Adrenal gland (tissue), 9 donors: ENCODE measurements at regions not wholly inside any gene's neighbourhood (a gene's known extent, or its start where the extent isn't known, plus 50 kb on each side); places are given as distances from the start of the nearest gene placed in this dataset.

Experiments
- DNase-seq, 7 donors: peaks; one replicate each; pipeline ENCODE4 v3.0.0-alpha.2; 2019 to 2020
- H3K27ac ChIP-seq, 5 donors: fragments of 200-600 bp; sonication (generic) in 4 of 5; 1 replicate in 3 of 5; 2 replicates in 2 of 5; pipeline versions ENCODE4 v1.5.1 to v1.8.0; 2016 to 2020; ENCODE audit warnings: mild to moderate bottlenecking in 1 of 5
- H3K27me3 ChIP-seq: fragments of 200-600 bp; 2 replicates; pipeline ENCODE4 v1.8.0; 2021
- H3K36me3 ChIP-seq, 2 donors: fragments of 200-600 bp; replicated peaks in 1 of 2; 1 replicate in 1 of 2; 2 replicates in 1 of 2; pipeline versions ENCODE4 v1.5.1 to v1.8.0; 2018 to 2022
- H3K4me1 ChIP-seq, 2 donors: fragments of 200-600 bp; replicated peaks in 1 of 2; 1 replicate in 1 of 2; 2 replicates in 1 of 2; pipeline versions ENCODE4 v1.5.1 to v1.8.0; 2018 to 2021
- H3K4me3 ChIP-seq, 4 donors: fragments of 200-600 bp; sonication (generic) in 3 of 4; one replicate each; pipeline ENCODE4 v1.5.1; 2016 to 2018
- H3K9me3 ChIP-seq, 3 donors: fragments of 200-600 bp; sonication (generic) in 1 of 3; replicated peaks in 1 of 3; 1 replicate in 2 of 3; 2 replicates in 1 of 3; pipeline versions ENCODE4 v1.5.1 to v1.8.0; 2016 to 2021
- POLR2A ChIP-seq, 2 donors: fragments of 450-650 bp; IDR thresholded peaks; one replicate each; pipeline ENCODE4 v1.6.1; 2017; ENCODE audit warnings: antibody characterized with exemption in 2 of 2, mild to moderate bottlenecking in 2 of 2, moderate library complexity in 1 of 2
- WGBS, 4 donors: extraction: QIAGEN DNeasy Blood & Tissue Kit in 2 of 4; methylation state at CpG; one replicate each; pipeline versions ENCODE4 v1.1.5 to v1.1.7; 2013 to 2017; 5-methylcytosine and 5-hydroxymethylcytosine counted together
- intact Hi-C, 2 donors: fragments of 100-400 bp; cut with DNase I; formaldehyde crosslinking; loops; one replicate each; pipeline versions ENCODE4 v1.14.1 to v1.15.0; 2022 to 2023
- TF ChIP-seq, protein P1 (sequence below), 6 experiments: fragments of 450-650 bp in 4 of 6; fragments of 200-600 bp in 2 of 6; sonication (generic) in 1 of 6; IDR thresholded peaks; 1 replicate in 5 of 6; 2 replicates in 1 of 6; pipeline versions ENCODE4 v1.5.1 to v1.8.0; 2016 to 2021; ENCODE audit warnings: antibody characterized with exemption in 6 of 6, mild to moderate bottlenecking in 2 of 6, moderate library complexity in 1 of 6
- donor health status: healthy with polysubstance abuse.
- donor health status: Bipolar disorder and iron deficiency.
- donor health status: DM: yes; HTN: yes; CAD: no.
- donor health status: DM: no; HTN: no; CAD: no.
- donor health status: DM: no; HTN: no; CAD: no.

DNA sequence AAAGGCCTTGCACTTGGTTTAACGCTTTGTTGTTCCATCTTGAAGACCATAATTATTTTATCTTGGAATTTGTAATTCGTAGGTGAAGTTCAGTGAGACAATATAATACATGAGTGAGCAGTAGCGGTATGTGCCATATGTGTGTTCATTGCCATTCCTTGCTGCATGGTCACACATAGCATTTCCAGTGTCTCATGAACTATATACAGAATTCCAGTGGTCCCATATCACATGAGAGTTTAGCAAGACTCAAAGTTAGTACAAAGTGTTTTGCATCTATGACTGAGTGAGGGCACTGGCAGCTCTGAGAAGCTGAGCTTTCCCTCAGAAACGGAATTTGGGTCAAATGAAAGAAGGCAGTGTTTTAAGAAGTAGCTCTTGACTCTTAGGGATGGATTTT is 359.8 kb downstream of the FOXG1 start:
- 66 to 76% (median 70%) methylated on average over 4 of the region's 4 CpGs for WGBS, 4 donors
- Histone ChIP-seq H3K4me1 (no peaks in the 10 kb centered on the region), H3K36me3 (no peaks in the 10 kb centered on the region), H3K4me3 (no peak overlapping the region), H3K27ac (no peak overlapping the region), H3K27me3 (no peaks in the 10 kb centered on the region), H3K9me3 (no peaks in the 10 kb centered on the region)
- intact Hi-C loops: no loop called here
- DNase-seq: no peak
- TF ChIP-seq POLR2A (IDR thresholded peaks at IDR 0.05): no peak
- TF ChIP-seq, protein P1, sequence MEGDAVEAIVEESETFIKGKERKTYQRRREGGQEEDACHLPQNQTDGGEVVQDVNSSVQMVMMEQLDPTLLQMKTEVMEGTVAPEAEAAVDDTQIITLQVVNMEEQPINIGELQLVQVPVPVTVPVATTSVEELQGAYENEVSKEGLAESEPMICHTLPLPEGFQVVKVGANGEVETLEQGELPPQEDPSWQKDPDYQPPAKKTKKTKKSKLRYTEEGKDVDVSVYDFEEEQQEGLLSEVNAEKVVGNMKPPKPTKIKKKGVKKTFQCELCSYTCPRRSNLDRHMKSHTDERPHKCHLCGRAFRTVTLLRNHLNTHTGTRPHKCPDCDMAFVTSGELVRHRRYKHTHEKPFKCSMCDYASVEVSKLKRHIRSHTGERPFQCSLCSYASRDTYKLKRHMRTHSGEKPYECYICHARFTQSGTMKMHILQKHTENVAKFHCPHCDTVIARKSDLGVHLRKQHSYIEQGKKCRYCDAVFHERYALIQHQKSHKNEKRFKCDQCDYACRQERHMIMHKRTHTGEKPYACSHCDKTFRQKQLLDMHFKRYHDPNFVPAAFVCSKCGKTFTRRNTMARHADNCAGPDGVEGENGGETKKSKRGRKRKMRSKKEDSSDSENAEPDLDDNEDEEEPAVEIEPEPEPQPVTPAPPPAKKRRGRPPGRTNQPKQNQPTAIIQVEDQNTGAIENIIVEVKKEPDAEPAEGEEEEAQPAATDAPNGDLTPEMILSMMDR (IDR thresholded peaks at IDR 0.05): no peak

DNA sequence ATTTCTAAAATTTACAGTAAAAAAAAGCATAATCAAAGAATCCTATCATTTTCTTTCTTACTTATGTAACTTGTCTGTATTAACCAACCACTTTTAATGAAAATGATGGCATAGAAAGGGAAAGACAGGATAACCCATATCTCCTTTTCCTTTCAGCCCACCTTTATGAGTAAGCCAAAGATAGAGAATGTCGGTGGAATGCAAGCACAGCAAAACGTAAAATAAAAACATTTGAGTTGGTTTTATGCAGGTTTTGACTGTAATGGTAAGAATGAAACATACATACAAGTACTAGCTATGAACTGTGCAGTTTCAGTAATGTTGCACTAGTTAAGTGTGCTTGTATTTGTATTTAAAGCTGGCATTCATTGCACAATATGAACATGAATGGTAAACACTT is 360.3 kb downstream of the FOXG1 start:
- DNase-seq: no peak
- no peak overlapping the region for H3K4me3 ChIP-seq
- intact Hi-C loops: no loop called here
- no peaks in the 10 kb centered on the region for H3K9me3 ChIP-seq
- 76 to 84% (median 78%) methylated on average over 2 of the region's 2 CpGs for WGBS, 4 donors
- H3K36me3 ChIP-seq: no peaks in the 10 kb centered on the region
- H3K27me3 ChIP-seq: no peaks in the 10 kb centered on the region
- TF ChIP-seq, protein P1 (IDR thresholded peaks at IDR 0.05): no peak
- no peak for TF ChIP-seq POLR2A (IDR thresholded peaks at IDR 0.05)
- H3K27ac ChIP-seq: no peak overlapping the region
- no peaks in the 10 kb centered on the region for H3K4me1 ChIP-seq

DNA sequence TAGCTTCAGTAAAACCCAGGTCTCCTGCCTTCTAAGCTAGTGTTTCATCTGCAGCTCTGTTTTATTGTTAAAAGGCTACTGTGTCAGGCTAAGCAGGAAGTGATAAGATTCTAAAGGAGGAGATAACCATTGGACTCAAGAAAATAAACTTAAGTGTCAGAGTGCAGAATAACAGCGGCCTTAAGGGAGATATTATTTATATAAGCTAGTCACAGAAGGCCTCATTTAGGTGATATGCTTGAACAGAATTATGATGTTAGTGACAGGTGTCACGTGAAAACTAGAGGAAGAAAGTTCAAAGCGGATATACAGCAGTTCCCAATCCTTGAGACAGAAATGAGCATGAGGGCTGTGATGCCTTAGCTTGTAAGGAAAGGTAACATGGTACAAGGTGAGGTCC is 373.4 kb downstream of the FOXG1 start:
- no peaks in the 10 kb centered on the region for H3K4me1 ChIP-seq
- no peak overlapping the region for H3K27ac ChIP-seq
- no peaks in the 10 kb centered on the region for H3K36me3 ChIP-seq
- H3K4me3 ChIP-seq: no peak overlapping the region
- no peaks in the 10 kb centered on the region for H3K9me3 ChIP-seq
- intact Hi-C loops: no loop called here
- no peak for TF ChIP-seq POLR2A (IDR thresholded peaks at IDR 0.05)
- TF ChIP-seq, protein P1 (IDR thresholded peaks at IDR 0.05): no peak
- 47 to 52% (median 50%) methylated on average over 3 of the region's 3 CpGs for WGBS, 4 donors
- no peaks in the 10 kb centered on the region for H3K27me3 ChIP-seq
- DNase-seq: no peak

DNA sequence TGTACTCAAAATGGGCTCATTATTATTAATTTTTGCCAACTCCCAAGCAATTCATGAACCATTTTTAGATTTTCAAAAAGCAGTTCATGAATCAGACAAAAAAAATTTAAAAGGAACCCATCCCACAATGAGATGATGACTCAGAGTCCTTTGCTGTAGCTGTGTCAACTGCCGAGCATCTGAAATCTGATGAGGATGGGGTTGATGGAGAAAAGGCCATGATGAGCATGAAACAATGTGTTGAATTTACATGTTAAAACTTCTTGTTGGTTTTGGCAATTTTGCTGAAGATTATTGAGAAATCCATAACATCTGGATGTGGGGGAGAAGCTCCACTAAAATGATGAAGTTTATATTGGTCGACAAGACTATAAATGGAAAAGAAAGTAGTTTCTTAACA is 378.0 kb downstream of the FOXG1 start:
- intact Hi-C loops: no loop called here

More for the DNA sequence above, 378.0 kb downstream of the FOXG1 start:
- Histone ChIP-seq H3K4me3 (no peak overlapping the region), H3K9me3 (no peaks in the 10 kb centered on the region), H3K27ac (no peak overlapping the region), H3K36me3 (no peaks in the 10 kb centered on the region), H3K27me3 (no peaks in the 10 kb centered on the region), H3K4me1 (no peaks in the 10 kb centered on the region)
- WGBS, 4 donors: 54 to 65% (median 57%) methylated on average over 2 of the region's 2 CpGs
- DNase-seq: no peak
- TF ChIP-seq, protein P1 (IDR thresholded peaks at IDR 0.05): no peak
- TF ChIP-seq POLR2A (IDR thresholded peaks at IDR 0.05): no peak
